GM21786 (cell line): ENCODE measurements at regions not wholly inside any gene's neighbourhood (a gene's known extent, or its start where the extent isn't known, plus 50 kb on each side); places are given as distances from the start of the nearest gene placed in this dataset.

Experiments
- ATAC-seq: cut with Tn5 transposase; IDR thresholded peaks from one replicate; pipeline ENCODE4 v1.9.1; 2021; ENCODE audit not compliant: unreplicated experiment

DNA sequence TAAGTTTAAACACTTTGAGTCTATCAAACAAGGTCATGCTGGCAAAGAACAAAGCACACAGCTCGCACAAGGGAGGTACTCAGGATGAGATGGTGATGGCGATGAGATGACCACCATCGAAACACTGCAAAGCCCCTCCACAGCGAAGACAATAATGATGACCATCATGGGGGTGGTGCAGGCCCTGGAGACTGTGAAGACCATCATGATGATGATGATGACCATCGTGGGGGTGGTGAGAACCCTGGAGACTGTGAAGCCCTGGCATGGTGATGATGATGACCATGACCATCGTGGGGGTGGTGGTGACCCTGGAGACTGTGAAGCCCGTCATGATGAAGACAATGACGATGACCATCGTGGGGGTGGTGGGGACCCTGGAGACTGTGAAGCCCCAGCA lies 81.6 kb upstream of the SALL3 start:
- ATAC-seq = no peak

DNA sequence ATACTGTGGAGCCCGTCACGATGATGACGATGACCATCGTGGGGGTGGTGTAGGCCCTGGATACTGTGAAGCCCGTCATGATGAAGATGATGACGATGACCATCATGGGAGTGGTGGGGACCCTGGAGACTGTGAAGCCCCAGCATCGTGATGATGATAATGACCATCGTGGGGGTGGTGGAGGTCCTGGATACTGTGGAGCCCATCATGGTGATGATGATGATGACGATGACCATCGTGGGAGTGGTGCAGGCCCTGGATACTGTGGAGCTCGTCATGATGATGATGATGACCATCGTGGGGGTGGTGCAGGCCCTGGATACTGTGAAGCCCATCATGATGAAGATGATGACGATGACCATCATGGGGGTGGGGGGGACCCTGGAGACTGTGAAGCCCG lies 81.0 kb upstream of the SALL3 start:
- ATAC-seq = no peak

DNA sequence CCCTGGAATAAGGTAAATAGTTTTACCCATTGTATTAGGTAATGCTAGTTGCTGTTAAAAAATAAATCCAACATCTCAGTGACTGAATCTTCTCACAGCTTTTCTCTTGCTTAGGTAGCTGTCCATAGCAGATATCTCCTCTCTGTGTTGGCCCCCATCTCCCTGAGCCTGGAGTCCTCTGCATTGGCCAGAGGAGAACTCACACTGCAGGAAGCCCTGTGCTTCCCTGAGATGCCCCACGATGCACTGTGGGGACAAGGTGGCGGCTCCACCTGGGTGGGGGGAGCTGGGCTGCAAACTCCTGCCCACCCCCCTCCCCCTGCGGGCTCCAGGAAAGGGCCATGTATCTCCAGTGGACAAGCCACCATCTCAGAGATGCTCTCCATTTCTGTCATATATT lies 80.4 kb upstream of the SALL3 start:
- ATAC-seq = no peak

DNA sequence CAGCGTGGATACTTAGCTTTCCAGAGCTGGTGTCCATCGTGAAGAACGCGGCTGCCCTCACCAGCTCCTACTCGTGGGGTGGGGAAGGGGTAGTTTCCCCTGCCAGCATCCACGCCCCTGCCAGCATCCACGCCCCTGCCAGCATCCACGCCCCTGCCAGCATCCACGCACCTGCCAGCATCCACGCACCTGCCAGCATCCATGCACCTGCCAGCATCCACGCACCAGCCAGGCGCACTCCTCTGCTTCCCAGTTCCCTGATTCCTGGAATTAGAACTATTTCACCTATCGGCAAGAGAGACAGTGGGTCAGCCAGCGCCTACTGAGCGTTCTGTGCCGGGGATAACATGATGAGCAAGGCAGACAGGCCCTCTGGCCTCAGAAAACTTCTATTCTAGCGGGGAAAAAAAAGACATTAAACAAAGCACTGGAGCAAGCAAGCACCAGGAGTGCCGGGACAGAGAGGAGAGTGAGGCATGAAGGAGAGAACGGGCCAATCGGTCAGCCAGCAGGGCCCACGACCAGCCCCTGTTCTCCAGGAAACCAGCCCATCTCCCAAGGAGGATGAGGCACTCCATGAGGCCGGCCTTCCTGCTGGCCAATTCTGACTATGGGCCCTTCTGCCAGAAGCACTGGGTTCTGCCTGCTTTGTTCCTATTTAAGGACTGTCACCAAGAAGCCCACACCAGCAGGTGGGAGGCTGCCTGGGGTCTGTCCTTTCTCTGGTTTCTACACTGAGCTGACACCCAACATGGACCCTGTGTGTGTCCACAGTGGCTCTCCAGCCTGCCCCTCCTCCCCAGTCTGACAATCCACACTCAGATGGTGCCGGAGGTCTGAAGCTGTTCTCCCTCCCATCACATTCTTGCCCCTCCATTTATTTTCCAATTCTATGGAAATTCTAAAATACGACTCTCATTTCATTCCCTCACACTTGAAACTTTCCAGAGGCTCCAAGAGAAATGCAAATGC lies 78.4 kb upstream of the SALL3 start:
- ATAC-seq = no peak

DNA sequence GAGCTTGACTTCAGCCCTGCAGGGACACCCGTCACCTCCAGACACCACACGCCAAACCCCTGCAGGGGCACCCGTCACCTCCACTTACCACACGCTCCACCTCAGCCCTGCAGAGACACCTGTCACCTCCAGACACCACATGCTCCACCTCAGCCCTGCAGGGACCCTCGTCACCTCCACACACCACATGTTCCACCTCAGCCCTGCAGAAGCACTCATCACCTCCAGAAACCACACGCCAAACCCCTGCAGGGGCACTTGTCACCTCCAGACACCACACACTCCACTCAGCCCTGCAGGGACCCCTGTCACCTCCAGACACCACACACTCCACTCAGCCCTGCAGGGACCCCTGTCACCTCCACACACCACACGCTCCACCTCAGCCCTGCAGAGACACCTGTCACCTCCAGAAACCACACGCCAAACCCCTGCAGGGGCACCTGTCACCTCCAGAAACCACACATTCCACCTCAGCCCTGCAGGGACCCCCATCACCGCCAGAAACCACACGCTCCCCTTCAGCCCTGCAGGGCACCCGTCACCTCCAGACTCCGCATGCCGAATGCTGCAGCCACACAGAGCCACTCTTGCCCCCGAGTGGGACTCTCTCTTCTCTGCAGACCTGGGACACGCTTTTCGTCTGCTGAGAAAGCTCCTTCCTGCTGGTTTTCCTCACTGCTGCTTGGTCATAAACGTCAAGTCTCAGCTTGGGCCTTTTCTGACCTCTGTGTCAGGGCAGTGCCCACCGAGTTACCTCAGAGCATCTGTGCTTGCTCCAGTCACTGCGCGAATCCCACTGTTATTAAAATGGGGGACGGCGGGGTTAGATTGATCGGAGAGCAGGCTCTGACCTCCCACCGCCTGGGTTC lies 77.5 kb upstream of the SALL3 start:
- no peak for ATAC-seq

DNA sequence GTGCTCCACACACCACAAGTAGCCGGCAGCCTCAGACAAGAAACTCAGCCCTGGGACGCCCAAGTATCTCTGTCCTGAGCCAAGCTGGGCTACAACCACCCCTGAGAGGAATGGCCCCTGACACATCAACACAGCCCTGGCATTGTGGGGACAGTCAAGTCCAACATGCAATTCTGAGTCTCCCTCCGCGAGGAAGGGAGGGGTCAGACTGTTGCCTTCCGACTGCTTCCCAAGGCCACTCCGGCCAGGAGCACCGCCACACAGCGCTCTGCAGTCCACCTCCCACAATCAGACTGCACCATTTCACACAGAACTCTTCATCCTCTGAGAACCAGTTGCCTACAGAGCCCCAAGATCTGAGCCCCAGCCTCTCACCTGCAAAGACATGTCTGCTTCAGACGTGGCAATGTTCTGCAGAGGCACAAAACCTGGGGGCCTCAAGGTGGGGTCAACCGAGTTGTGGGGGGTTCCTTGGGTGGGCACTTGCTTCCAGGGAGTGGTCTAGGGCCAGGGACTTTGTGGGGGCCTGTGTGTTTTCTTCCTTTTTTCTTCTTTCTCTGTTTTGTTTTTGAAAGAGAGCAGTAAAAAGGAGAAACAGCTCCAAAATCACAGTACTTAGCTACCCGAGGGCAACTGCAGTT lies 76.7 kb upstream of the SALL3 start:
- no peak for ATAC-seq

DNA sequence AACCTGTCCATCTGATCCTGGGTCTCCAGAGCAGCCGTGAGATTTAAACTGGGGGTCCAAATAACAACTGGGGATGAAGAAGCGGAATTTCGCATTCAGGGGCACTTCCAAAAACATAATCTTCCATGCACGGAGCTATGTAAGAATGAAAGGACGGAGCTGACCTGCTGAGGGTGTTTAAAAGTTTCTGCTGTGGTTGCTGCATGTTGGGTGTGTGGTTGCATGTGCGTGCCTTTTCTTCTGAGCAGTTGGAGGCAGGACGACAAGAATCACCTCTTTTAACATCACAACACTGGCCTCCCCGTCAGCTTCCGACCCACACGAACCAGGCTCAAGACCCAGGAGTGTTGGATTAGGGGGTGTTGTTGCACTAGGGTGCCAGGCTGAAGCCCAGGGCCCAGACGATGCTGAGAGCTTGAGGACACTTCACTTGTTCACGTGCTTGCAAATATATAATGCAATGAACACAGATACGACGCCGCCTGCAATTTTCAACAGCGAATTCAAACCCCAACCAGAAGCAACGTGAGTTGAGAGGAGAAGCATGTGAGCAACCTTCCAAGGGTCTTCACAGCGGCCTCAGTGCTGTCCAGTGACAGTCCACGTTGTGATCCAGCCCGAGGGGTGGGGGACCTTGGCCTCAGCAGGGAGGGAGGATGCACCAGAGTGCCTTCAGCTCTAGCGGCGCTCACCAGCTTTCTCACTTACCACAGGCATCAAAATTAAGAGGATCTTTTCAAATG lies 76.0 kb upstream of the SALL3 start:
- ATAC-seq = no peak

DNA sequence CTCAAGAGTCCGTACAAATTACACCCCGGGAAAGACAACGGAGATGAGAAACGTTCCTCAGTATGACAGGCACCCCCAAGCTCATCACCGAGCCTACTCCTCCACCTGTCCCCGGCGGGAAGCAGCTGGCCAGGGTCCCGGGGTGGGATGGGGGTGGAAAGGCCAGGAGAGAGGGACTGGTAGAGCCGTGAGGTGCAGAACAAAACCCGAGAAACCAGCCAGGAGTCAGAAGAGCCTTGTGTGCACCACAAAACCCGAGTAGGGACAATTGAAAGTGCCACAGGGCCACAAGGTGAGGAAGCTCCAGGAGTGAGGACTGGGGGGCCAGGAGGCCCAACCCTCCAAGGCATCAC lies 75.5 kb upstream of the SALL3 start:
- ATAC-seq = no peak

DNA sequence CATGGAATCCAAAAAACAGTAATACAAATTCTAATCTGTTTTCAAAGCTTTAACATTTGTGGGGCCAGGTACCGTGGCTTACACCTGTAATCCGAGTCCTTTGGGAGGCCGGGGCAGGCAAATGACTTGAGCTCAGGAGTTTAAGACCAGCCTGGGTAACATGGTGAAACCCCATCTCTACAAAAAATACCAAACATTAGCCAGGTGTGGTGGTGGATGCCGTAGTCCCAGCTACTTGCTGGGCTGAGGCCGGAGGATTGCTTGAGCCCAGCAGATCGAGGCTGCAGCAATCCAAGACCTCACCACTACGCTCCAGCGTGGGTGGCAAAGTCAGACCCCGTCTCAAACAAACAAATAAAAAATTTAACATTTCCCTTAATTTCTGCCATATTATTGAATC lies 74.3 kb upstream of the SALL3 start:
- no peak for ATAC-seq

DNA sequence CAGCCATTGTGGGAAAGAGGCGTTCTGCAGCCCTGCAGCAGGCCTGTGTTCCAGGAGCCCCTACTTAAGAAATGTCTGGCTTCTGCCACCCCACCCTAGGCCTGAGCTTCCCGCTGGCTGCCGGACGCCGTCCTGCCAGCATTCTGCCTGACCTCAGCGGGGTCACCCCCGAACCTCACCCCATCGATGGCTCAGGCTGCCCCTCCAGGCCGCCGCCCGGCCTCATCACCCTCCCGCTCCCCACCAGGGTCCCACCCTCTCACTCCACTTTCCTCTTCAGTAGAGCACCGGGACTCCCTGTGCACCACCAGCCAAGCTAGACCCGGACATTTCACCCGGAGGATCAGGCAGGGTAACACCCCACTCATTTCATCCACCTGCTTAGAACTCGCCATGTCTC lies 73.6 kb upstream of the SALL3 start:
- no peak for ATAC-seq

DNA sequence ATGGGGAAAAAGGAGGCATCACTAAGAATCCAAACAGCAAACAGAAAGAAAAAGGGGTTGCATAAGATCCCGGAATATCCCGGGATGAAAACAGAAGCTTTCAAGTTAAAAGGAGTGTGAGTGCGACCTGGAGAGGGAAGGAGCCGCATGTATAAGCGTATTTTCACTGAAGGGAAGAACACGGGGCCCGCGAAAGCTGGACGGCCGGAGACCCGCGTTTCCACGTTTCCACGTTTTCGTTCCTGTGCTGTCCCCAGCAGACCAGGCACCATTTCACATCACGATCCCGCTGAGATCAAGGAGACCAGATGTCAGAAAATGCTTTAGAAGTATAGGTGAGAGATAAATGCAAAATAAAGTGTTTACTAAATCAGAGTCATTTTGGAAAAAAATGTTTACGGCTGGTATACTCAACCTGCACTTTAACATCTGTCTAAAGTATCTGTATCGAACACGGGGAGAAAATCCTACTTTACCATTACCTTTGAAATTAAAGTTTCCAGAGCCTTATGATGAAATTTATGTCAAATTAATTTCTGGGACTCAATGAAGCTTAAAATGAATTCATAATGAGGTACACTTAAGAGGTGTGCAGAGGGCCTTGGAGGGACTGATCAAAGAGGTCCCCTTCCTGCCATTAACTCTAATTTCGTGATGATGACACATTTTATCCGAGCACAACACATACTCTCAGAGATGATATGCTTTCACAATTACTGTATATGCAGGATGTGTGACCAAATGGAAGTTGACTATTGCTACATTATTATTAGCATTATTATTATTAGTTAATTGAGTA lies 71.0 kb upstream of the SALL3 start:
- ATAC-seq = no peak

DNA sequence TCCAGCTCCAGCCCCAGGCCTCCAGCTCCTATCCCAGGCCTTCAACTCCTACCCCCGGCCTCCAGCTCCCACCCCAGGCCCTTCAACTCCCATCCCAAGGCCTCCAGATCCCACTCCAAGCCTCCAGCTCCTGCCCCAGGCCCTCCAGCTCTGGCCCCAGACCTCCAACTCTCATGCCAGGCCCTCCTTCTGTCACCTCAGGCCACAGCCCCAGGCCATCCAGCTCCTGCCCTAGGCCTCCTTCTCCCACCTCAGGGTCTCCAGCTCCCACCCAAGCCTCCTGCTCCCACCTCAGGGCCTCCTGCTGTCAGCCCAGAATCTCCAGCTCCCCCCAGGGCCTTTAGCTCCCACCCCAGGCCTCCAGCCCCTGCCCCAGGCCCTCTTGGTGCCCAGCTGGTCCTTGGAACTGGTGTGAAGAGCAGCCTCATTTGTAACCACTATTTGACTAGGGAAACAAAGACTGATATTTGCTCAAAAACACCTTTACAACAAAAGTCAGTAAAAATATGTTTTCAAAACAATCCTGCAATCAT lies 67.8 kb upstream of the SALL3 start:
- ATAC-seq = no peak

DNA sequence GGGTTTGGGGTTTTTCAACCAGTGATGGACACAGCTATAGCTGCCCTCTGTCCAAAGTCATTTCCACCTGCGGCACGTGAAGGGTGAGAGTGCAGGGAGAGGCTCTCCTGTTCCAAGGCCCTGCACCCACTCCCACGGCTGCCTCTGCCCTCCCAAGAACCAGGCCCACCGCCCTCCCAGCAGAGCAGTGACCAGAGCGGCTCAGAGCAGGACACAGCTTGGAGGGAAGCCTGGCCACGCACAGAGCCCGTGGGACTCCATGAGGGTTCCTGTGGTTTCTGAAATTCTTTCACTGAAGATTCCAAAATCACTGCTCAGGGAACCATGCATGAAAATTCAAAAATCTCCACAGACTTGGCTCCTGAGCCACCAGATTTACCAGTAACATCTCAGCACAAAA lies 67.3 kb upstream of the SALL3 start:
- no peak for ATAC-seq

DNA sequence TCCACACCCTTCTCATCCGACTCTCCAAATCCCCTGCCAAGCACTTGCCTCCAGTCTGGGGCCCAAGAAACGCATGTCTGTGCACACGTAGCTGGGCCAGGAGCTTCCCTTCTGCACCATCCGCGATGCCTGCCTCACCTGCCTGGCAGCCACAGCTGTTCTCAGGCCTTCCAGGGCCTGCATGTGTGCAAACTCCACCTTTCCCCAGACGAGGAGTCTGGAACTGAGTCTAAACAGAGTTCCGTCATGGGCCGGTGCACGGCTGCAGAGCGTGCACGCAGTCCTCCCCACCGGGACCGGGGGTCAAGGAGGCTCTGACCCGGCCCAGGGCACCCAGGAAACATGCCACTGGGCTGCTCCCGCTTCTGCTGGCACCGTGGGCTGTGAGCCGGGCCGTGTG lies 66.8 kb upstream of the SALL3 start:
- no peak for ATAC-seq

DNA sequence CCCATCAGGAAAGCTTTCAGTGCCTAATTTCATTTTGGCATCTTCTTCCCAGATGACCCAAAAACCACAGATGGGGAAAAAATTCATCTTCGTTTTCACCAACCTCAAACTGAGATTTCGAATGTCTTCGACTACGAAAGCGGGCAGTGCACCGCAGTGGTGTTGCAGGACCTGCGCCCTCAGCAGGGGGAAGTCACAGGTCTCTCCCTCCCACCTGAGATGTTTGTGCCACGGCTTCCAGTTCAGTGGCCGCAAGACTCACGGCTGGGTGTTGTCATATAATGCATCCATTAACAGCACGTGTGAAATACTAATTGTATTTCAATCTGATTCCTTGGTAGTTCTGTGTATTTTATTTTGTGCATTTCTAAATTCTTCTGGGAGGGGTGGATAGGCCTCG lies 66.2 kb upstream of the SALL3 start:
- ATAC-seq = no peak

DNA sequence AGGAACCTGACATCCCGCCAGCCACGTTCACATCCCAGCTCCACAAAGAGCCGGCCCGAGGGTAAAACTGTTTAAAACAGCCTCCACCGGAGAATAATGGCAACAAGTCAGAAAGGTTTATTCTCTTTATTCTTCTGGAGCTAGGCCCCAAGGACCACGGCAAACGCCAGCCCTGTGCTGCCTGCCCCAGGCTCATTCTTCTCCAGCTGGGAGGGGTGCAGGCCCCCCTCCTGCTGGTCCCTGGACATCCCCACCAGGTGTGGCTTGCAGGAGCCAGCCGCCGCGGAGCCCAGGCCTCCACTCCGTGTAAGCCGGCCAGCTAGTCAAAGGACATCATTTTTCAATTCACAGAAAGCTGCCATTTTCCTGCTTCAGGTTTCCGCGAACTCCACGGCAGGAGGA lies 65.8 kb upstream of the SALL3 start:
- no peak for ATAC-seq

DNA sequence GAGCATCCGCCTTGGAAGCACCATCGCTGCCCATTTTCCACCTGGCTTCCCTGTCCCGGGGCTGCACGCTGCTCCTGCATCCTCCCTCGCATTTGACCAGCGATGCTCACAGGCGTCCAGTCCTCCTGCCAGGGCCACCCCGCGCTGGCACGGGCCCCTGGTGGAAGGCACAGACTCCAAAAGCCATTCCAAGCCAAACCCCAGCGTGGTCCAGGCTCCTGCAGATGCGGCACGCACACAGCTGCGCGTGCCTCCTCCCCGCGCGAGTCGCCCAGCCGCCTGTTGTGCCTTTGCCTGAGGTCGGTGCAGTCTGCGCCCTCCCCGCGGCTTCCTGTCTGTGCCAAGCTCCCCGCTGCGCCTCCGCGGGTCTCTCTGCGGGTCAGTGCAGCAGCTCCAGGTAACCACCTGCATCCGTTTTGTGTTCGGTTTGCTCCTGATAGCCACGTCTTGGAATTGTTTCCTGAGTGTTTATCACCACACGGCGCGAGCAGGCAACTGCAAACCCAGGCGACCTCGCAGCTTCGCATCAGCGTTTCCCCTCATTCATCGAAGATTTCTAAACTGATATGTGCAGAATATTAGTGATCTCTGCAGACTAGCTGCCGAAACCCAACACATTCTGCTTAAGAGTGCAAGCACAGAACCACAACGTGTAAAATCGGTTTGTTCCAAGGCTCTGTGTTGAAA lies 65.2 kb upstream of the SALL3 start:
- no peak for ATAC-seq

DNA sequence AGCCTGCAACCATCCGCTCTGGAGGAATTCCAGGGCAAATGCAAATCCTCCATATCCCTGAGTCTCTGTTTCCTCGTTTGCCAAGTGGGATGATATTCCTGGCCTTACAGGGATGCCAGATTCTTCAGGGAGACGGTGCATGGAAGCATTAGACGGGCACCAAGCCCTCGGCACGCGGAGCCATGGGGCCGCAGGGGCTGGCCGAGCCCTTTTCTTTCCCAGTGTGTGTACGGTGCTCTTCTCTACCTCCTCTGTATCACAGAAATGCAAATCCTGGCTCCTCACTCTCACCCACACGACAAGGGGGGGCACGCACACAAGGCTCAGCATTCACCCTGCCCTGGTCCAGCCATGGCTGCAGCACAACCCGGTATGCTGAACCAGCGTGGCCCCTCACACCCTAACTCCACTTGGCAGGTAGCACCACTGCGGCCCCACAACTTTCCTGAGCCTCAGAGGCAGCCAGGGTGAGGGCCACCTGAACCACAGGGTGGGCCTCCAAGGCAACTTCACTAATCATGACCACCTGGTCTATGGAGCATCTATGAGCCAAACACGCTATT lies 64.1 kb upstream of the SALL3 start:
- no peak for ATAC-seq

DNA sequence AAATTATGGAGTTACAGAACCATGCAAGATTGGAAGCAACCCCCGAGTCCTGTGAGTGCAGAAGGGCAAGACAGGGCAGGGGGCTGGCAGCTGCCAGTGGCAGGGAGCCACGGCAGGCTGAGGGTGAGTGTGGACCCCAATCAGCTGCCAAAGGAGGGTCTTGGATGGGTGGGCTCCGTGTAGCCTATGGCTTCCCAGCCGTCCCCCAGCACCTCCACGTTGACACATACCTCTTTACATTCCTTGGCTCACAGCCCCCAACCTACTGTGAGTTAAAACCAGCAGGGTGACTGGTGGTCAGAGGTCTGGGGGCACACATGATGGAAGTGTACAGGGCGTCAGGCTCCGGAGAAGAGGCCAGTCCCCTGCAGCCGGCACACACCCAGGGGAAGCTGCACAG lies 60.9 kb upstream of the SALL3 start:
- ATAC-seq = no peak
